ENCODE measurements at regions not wholly inside any gene's neighbourhood (a gene's known extent, or its start where the extent isn't known, plus 50 kb on each side); places are given as distances from the start of the nearest gene placed in this dataset.
"Not testable (repeated sequence)": the region's sequence is repeated elsewhere in the genome, so short reads cannot be mapped to it uniquely, and the experiment has no call there.

- DNase-seq = no peak
Observed at GRCh38 chr17:22266231-22266630, 573.9 kb downstream of the KCNJ18 start.

- DNase-seq = no peak
Observed at GRCh38 chr17:22267019-22267418, 574.7 kb downstream of the KCNJ18 start.

GRCh38 chr17:22268214-22268911 lies 576.0 kb downstream of the KCNJ18 start:
- DNase-seq = no peak

- DNase-seq = no peak
Observed at GRCh38 chr17:22268912-22269220, 576.5 kb downstream of the KCNJ18 start.

GRCh38 chr17:22270381-22270780 lies 578.1 kb downstream of the KCNJ18 start:
- no peak for DNase-seq

- DNase-seq = not testable (repeated sequence)
Observed at GRCh38 chr17:22270809-22271208, 578.5 kb downstream of the KCNJ18 start.

GRCh38 chr17:22272363-22273146 lies 580.2 kb downstream of the KCNJ18 start:
- no peak for DNase-seq

- no peak for DNase-seq
Observed at GRCh38 chr17:22273308-22273707, 581.0 kb downstream of the KCNJ18 start.

GRCh38 chr17:22277595-22277994 lies 585.3 kb downstream of the KCNJ18 start:
- no peak for DNase-seq

GRCh38 chr17:22278302-22279275 lies 586.3 kb downstream of the KCNJ18 start:
- DNase-seq = no peak

- no peak for DNase-seq
Observed at GRCh38 chr17:22286337-22287041, 594.2 kb downstream of the KCNJ18 start.

GRCh38 chr17:22298484-22298951 lies 606.2 kb downstream of the KCNJ18 start:
- DNase-seq = not testable (repeated sequence)

GRCh38 chr17:22300177-22300576 lies 607.9 kb downstream of the KCNJ18 start:
- DNase-seq = no peak

- no peak for DNase-seq
Observed at GRCh38 chr17:22300731-22301352, 608.5 kb downstream of the KCNJ18 start.

- no peak for DNase-seq
Observed at GRCh38 chr17:22301353-22301745, 609.0 kb downstream of the KCNJ18 start.

- no peak for DNase-seq
Observed at GRCh38 chr17:22303096-22303495, 610.8 kb downstream of the KCNJ18 start.

GRCh38 chr17:22303865-22304264 lies 611.5 kb downstream of the KCNJ18 start:
- DNase-seq = no peak

GRCh38 chr17:22304667-22305303 lies 612.5 kb downstream of the KCNJ18 start:
- DNase-seq = no peak

GRCh38 chr17:22305356-22306071 lies 613.2 kb downstream of the KCNJ18 start:
- no peak for DNase-seq

- DNase-seq = not testable (repeated sequence)
Observed at GRCh38 chr17:22310292-22310691, 618.0 kb downstream of the KCNJ18 start.
